ENCODE measurements at regions not wholly inside any gene's neighbourhood (a gene's known extent, or its start where the extent isn't known, plus 50 kb on each side); places are given as distances from the start of the nearest gene placed in this dataset.

GRCh38 chr9:11966786-11967185 lies 726.4 kb upstream of the TYRP1 start:
- TF ChIP-seq CTCF (IDR thresholded peaks at IDR 0.05), result no peak
- no peak for TF ChIP-seq POLR2A (IDR thresholded peaks at IDR 0.05)
- TF ChIP-seq POLR2AphosphoS5 (IDR thresholded peaks at IDR 0.05; ENCODE audit: insufficient read depth in 1 of 2, low read depth in 1 of 2), result no peak

All from vagina (tissue), 2 donors.